ENCODE measurements at regions not wholly inside any gene's neighbourhood (a gene's known extent, or its start where the extent isn't known, plus 50 kb on each side); places are given as distances from the start of the nearest gene placed in this dataset.

GRCh38 chr6:16956361-16956760 lies 145.5 kb upstream of the STMND1 start:
- Histone ChIP-seq H3K27ac (ENCODE audit: control insufficient read depth, insufficient read depth, low read length) (no peak overlapping the region), H3K36me3 (ENCODE audit: control insufficient read depth in 2 of 2, extremely low read depth in 1 of 2, insufficient read depth in 2 of 2, low read length in 2 of 2) (no peaks in the 10 kb centered on the region), H3K4me3 (ENCODE audit: control insufficient read depth in 2 of 3, extremely low read depth in 1 of 3, insufficient read depth in 2 of 3, low read depth in 1 of 3, low read length in 3 of 3) (no peak overlapping the region), H4K20me1 (ENCODE audit: control insufficient read depth, extremely low read depth, insufficient read depth, low read length) (no peaks in the 10 kb centered on the region), H2AFZ (ENCODE audit: control insufficient read depth, low read length) (no peak overlapping the region), H3K4me2 (ENCODE audit: control insufficient read depth, extremely low read depth, insufficient read depth, low read depth, low read length) (no peak overlapping the region), H3K27me3 (ENCODE audit: control insufficient read depth, extremely low read depth, insufficient read depth, low read length) (no peaks in the 10 kb centered on the region), H3K4me1 (ENCODE audit: control insufficient read depth, extremely low read depth, insufficient read depth, low read length) (no peaks in the 10 kb centered on the region), H3K9me1 (ENCODE audit: control insufficient read depth, extremely low read depth, insufficient read depth, low read length) (no peaks in the 10 kb centered on the region), H3K79me2 (ENCODE audit: control insufficient read depth, insufficient read depth, low read length) (no peaks in the 10 kb centered on the region), H3K9ac (ENCODE audit: control insufficient read depth, extremely low read depth, insufficient read depth, low read length) (no peak overlapping the region), H3K9me3 (ENCODE audit: control insufficient read depth, low read depth, low read length) (no peaks in the 10 kb centered on the region)
- DNase-seq (ENCODE audit: low read depth, low spot score) = no peak
- no peak for FAIRE-seq
- dilution Hi-C loops (cut with MboI; ENCODE audit: extremely low pct_ligation_motif_present, low sequenced_read_pairs) = no loop called here
- no peak for TF ChIP-seq EZH2 (IDR thresholded peaks at IDR 0.05; ENCODE audit: low read length)
- no peak for TF ChIP-seq CTCF (optimal IDR thresholded peaks at IDR 0.05 in 1 of 3, IDR thresholded peaks at IDR 0.05 in 1 of 3, conservative IDR thresholded peaks at IDR 0.05 in 1 of 3; ENCODE audit: extremely low read depth in 1 of 3, insufficient read depth in 2 of 3, low read length in 3 of 3)

GRCh38 chr6:16955899-16956298 lies 146.0 kb upstream of the STMND1 start:
- Histone ChIP-seq H3K9me3 (ENCODE audit: control insufficient read depth, low read depth, low read length) (no peaks in the 10 kb centered on the region), H3K4me2 (ENCODE audit: control insufficient read depth, extremely low read depth, insufficient read depth, low read depth, low read length) (no peak overlapping the region), H3K9ac (ENCODE audit: control insufficient read depth, extremely low read depth, insufficient read depth, low read length) (no peak overlapping the region), H3K9me1 (ENCODE audit: control insufficient read depth, extremely low read depth, insufficient read depth, low read length) (no peaks in the 10 kb centered on the region), H3K79me2 (ENCODE audit: control insufficient read depth, insufficient read depth, low read length) (no peaks in the 10 kb centered on the region), H3K36me3 (ENCODE audit: control insufficient read depth in 2 of 2, extremely low read depth in 1 of 2, insufficient read depth in 2 of 2, low read length in 2 of 2) (no peaks in the 10 kb centered on the region), H3K4me3 (ENCODE audit: control insufficient read depth in 2 of 3, extremely low read depth in 1 of 3, insufficient read depth in 2 of 3, low read depth in 1 of 3, low read length in 3 of 3) (no peak overlapping the region), H3K4me1 (ENCODE audit: control insufficient read depth, extremely low read depth, insufficient read depth, low read length) (no peaks in the 10 kb centered on the region), H2AFZ (ENCODE audit: control insufficient read depth, low read length) (no peak overlapping the region), H4K20me1 (ENCODE audit: control insufficient read depth, extremely low read depth, insufficient read depth, low read length) (no peaks in the 10 kb centered on the region), H3K27me3 (ENCODE audit: control insufficient read depth, extremely low read depth, insufficient read depth, low read length) (no peaks in the 10 kb centered on the region), H3K27ac (ENCODE audit: control insufficient read depth, insufficient read depth, low read length) (no peak overlapping the region)
- FAIRE-seq = no peak
- no peak for DNase-seq (ENCODE audit: low read depth, low spot score)
- dilution Hi-C loops (cut with MboI; ENCODE audit: extremely low pct_ligation_motif_present, low sequenced_read_pairs) = no loop called here
- TF ChIP-seq EZH2 (IDR thresholded peaks at IDR 0.05; ENCODE audit: low read length) = no peak
- TF ChIP-seq CTCF (optimal IDR thresholded peaks at IDR 0.05 in 1 of 3, IDR thresholded peaks at IDR 0.05 in 1 of 3, conservative IDR thresholded peaks at IDR 0.05 in 1 of 3; ENCODE audit: extremely low read depth in 1 of 3, insufficient read depth in 2 of 3, low read length in 3 of 3) = no peak
